DOHH2 (cell line): ENCODE measurements at regions not wholly inside any gene's neighbourhood (a gene's known extent, or its start where the extent isn't known, plus 50 kb on each side); places are given as distances from the start of the nearest gene placed in this dataset.

Experiments
- CTCF ChIP-seq: fragments of 200-600 bp; sonication (generic); IDR thresholded peaks from one replicate; pipeline ENCODE4 v1.5.1; 2014; ENCODE audit warnings: antibody characterized with exemption, mild to moderate bottlenecking, low read depth, low read length; ENCODE audit not compliant: poor library complexity, severe bottlenecking
- EZH2phosphoT487 ChIP-seq: fragments of 200-600 bp; sonication (generic); IDR thresholded peaks from 2 replicates; pipeline ENCODE4 v1.6.1; 2017; ENCODE audit warnings: borderline replicate concordance, mild to moderate bottlenecking, antibody characterized with exemption, low read length, moderate library complexity, mixed read lengths

GRCh38 chr20:50389438-50389807 is 120.8 kb upstream of the PTPN1 start:
- TF ChIP-seq CTCF (no peak), EZH2phosphoT487 (no peak)
